ENCODE measurements at regions not wholly inside any gene's neighbourhood (a gene's known extent, or its start where the extent isn't known, plus 50 kb on each side); places are given as distances from the start of the nearest gene placed in this dataset.

DNA sequence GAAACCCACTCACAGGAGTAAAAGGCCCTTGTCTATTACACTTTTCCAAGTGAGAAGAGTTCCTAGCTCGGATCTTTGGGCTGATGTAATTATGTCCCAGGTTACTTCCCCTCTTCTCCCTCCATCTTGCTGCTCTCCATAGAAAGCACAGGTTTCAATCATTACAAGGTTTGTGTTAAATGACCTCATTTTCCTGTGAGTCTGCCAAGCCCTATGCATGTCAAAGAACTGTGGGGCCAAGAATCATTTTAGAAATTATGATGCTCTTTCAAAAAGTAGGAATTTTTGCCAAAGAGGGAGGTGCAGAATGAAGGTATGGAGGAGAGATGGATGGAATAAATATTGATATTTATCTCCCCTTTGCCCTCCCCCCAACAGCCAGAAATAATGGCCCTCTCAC lies 129.3 kb upstream of the TPM1 start:
- Mint-ChIP-seq H3K4me1 (no peaks in the 10 kb centered on the region), H3K27me3 (peaks cover 19 to 51% (median 49%) of the 10 kb centered on the region in 3 donors), H3K36me3 (no peaks in the 10 kb centered on the region), H3K9me3 (no peaks in the 10 kb centered on the region), H3K27ac (no peak overlapping the region), H3K4me3 (no peak overlapping the region)
- ATAC-seq (ENCODE audit: low read depth in 2 of 2) (no peak), DNase-seq (no peak)

- Mint-ChIP-seq H3K4me1 (no peaks in the 10 kb centered on the region), H3K36me3 (no peaks in the 10 kb centered on the region), H3K27me3 (peaks cover 13 to 50% (median 44%) of the 10 kb centered on the region in 3 donors), H3K9me3 (no peaks in the 10 kb centered on the region), H3K27ac (no peak overlapping the region), H3K4me3 (no peak overlapping the region)
- DNase-seq (no peak), ATAC-seq (ENCODE audit: low read depth in 2 of 2) (no peak)
Observed at GRCh38 chr15:62914461-62915079, 128.0 kb upstream of the TPM1 start.

DNA sequence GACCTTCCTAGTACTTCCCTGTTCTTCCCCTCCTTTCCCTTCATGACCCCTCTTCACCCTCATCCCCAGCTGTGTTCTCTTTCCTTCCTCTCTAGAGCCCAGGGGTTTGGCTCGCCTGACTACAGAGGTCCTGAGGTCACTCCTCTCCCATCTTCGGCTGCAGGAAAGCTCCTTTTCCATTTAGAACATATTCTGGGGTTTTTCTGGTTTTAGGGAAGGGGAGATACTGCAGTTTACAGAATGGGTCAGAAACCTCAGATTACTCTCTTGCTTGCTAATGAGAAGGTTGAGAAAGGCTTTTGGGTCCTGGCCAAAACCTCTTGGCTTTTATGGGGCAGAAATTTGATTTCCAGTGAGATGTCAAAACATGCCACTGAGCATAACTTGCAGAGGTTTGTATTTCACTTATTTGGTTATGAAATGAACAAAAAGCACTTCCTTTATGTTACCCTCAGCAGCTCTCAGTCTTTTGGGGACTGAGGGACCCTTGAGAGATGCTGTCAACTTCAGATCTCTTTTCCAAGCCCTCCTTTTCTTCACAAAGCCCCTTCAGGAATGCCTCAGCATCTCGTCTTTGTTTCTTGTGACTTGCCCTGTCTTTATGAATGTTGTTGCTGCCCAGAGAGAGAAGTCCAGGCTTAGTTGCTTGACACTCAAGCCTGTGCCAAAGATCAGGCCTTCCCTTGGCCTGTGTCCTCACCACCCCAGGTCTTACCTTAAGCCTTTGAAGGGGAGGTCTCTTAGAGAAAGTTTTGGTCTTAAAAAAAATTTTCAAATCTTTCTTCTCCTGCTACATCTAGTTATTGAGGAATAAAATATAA lies 121.7 kb upstream of the TPM1 start:
- no peaks in the 10 kb centered on the region for H3K4me1 Mint-ChIP-seq
- H3K9me3 Mint-ChIP-seq = peaks cover 0 to 2% (median 0%) of the 10 kb centered on the region in 7 donors
- no peaks in the 10 kb centered on the region for H3K36me3 Mint-ChIP-seq
- H3K27me3 Mint-ChIP-seq = peaks cover 15 to 25% (median 17%) of the 10 kb centered on the region in 3 donors
- DNase-seq (no peak), ATAC-seq (ENCODE audit: low read depth in 2 of 2) (no peak)
- no peak overlapping the region for H3K27ac Mint-ChIP-seq
- H3K4me3 Mint-ChIP-seq = no peak overlapping the region

GRCh38 chr15:62922514-62922913 lies 120.0 kb upstream of the TPM1 start:
- no peak for DNase-seq
- Mint-ChIP-seq H3K36me3 (no peaks in the 10 kb centered on the region), H3K27me3 (peaks cover 12 to 17% (median 14%) of the 10 kb centered on the region in 3 donors), H3K4me1 (no peaks in the 10 kb centered on the region), H3K9me3 (peaks cover 0 to 2% (median 0%) of the 10 kb centered on the region in 7 donors), H3K4me3 (no peak overlapping the region), H3K27ac (no peak overlapping the region)
- no peak for ATAC-seq (ENCODE audit: low read depth in 2 of 2)

- H3K4me3 Mint-ChIP-seq = no peak overlapping the region
- no peaks in the 10 kb centered on the region for H3K36me3 Mint-ChIP-seq
- no peak for DNase-seq
- no peak for ATAC-seq (ENCODE audit: low read depth in 2 of 2)
- peaks cover 16 to 32% (median 16%) of the 10 kb centered on the region in 3 donors for H3K27me3 Mint-ChIP-seq
- H3K4me1 Mint-ChIP-seq = no peaks in the 10 kb centered on the region
- peaks cover 0 to 2% (median 0%) of the 10 kb centered on the region in 7 donors for H3K9me3 Mint-ChIP-seq
- H3K27ac Mint-ChIP-seq = no peak overlapping the region
Observed at GRCh38 chr15:62925875-62926274, 116.7 kb upstream of the TPM1 start.

GRCh38 chr15:62927196-62927595 lies 115.4 kb upstream of the TPM1 start:
- peaks cover 0 to 2% (median 0%) of the 10 kb centered on the region in 7 donors for H3K9me3 Mint-ChIP-seq
- no peak for ATAC-seq (ENCODE audit: low read depth in 2 of 2)
- H3K4me1 Mint-ChIP-seq = no peaks in the 10 kb centered on the region
- H3K27ac Mint-ChIP-seq = no peak overlapping the region
- no peak for DNase-seq
- no peaks in the 10 kb centered on the region for H3K36me3 Mint-ChIP-seq
- peaks cover 16 to 33% (median 19%) of the 10 kb centered on the region in 3 donors for H3K27me3 Mint-ChIP-seq
- no peak overlapping the region for H3K4me3 Mint-ChIP-seq

DNA sequence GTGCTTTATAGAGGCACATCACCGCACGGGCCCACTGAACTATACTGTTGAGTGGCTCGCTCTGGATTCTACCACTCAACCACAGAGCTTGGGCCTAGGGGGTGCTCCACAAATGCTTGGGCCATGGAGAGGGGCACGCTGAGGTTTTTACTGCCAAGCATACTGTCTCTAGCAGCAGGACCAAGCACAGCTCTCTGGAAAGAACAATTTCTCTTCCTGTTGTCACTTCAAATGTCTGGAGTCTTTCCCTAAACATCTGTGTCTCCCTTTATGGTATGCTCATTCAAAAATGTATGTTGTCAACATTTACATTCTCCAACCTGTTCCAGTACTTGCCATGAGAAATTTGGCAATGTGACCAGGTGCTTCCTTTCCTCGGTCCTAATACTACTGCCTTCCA lies 114.7 kb upstream of the TPM1 start:
- ATAC-seq (ENCODE audit: low read depth in 2 of 2) (no peak), DNase-seq (no peak)
- H3K27ac Mint-ChIP-seq = no peak overlapping the region
- no peak overlapping the region for H3K4me3 Mint-ChIP-seq
- H3K9me3 Mint-ChIP-seq = peaks cover 0 to 2% (median 0%) of the 10 kb centered on the region in 7 donors
- H3K4me1 Mint-ChIP-seq = no peaks in the 10 kb centered on the region
- no peaks in the 10 kb centered on the region for H3K36me3 Mint-ChIP-seq
- H3K27me3 Mint-ChIP-seq = peaks cover 16 to 33% (median 23%) of the 10 kb centered on the region in 3 donors

DNA sequence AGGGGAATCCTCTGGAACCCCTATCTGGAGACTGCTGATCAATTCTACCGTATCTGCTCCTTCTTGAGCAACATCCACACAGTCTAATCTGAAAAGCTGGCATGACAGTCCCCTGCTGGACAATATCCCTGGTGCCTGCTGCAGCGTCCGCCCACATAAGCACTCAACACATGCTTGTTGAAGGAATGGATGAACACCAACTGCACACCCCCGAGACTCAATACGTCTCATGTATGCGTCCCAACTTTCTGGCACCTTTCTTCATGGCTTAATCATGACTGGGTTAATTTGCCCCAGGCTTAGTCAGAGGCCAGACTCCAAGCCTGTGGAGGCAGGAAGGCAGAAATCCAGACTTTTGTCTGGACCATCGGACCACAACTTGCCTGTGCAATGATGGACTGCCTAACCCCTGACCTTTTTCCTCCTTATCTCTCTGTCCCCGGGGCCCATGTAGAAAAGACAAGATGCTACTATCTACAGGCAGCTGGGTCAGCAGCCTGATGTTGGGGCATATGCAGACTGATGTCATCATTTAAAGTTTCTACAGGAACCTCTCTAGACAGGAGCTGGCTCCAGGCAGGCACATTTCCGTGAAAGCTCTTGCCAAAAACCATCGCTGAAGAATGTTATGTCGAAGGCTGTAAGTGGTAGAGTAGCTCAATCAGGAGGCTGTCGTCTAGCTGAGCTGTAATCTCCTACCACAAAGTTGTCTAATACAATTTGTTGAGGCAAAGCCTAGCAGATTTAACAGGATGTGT lies 114.1 kb upstream of the TPM1 start:
- peaks cover 0 to 2% (median 0%) of the 10 kb centered on the region in 7 donors for H3K9me3 Mint-ChIP-seq
- DNase-seq = no peak
- no peak overlapping the region for H3K4me3 Mint-ChIP-seq
- peaks cover 16 to 33% (median 19%) of the 10 kb centered on the region in 3 donors for H3K27me3 Mint-ChIP-seq
- no peak overlapping the region for H3K27ac Mint-ChIP-seq
- H3K4me1 Mint-ChIP-seq = no peaks in the 10 kb centered on the region
- no peaks in the 10 kb centered on the region for H3K36me3 Mint-ChIP-seq
- no peak for ATAC-seq (ENCODE audit: low read depth in 2 of 2)

GRCh38 chr15:62929000-62929357 lies 113.6 kb upstream of the TPM1 start:
- ATAC-seq (ENCODE audit: low read depth in 2 of 2) (no peak), DNase-seq (no peak)
- Mint-ChIP-seq H3K27me3 (peaks cover 18 to 34% (median 19%) of the 10 kb centered on the region in 3 donors), H3K27ac (no peak overlapping the region), H3K36me3 (no peaks in the 10 kb centered on the region), H3K9me3 (peaks cover 0 to 2% (median 0%) of the 10 kb centered on the region in 7 donors), H3K4me3 (no peak overlapping the region), H3K4me1 (no peaks in the 10 kb centered on the region)

DNA sequence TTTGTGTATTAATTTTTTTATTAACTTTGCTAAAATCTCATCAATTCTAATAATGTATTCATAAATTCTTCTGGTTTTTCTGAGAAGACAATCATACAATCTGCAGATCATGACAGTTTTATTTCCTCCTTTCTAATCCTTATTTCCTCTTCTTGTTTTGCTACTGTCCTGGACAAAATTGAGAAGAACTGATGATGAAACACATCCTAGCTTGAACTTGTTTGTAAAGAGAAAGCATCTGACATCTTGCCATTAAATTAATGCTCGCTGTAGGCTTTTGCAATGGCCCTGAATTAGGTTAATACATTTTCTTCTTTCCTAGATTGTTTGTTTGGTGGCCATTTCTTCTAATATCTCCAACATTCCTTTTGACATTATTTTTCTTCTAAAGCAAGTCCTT lies 110.9 kb upstream of the TPM1 start:
- ATAC-seq (ENCODE audit: low read depth in 2 of 2) = no peak
- Mint-ChIP-seq H3K36me3 (no peaks in the 10 kb centered on the region), H3K9me3 (no peaks in the 10 kb centered on the region), H3K27ac (no peak overlapping the region), H3K27me3 (peaks cover 30 to 53% (median 36%) of the 10 kb centered on the region in 3 donors), H3K4me1 (no peaks in the 10 kb centered on the region), H3K4me3 (no peak overlapping the region)
- DNase-seq = no peak

DNA sequence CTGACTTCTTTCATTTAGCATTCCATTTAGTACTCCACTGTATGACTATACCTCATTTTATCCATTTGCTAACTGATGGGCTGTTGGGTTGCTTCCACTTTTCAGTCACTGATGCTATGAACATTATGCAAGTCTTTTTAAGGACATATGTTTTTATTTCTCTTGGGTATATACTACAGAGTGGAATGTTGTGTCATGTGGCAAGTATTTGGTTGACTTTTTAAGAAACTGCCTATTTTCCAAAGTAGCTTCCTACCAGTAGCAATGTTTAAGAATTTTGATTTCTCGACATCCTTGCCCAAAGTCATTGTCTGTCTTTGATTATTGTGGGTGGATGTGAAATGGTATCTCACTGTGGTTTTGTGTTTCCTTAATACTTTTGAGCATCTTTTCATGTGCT lies 110.1 kb upstream of the TPM1 start:
- Mint-ChIP-seq H3K9me3 (no peaks in the 10 kb centered on the region), H3K4me3 (no peak overlapping the region), H3K36me3 (no peaks in the 10 kb centered on the region), H3K27me3 (peaks cover 30 to 54% (median 39%) of the 10 kb centered on the region in 3 donors), H3K27ac (no peak overlapping the region), H3K4me1 (no peaks in the 10 kb centered on the region)
- no peak for ATAC-seq (ENCODE audit: low read depth in 2 of 2)
- no peak for DNase-seq

- Mint-ChIP-seq H3K27me3 (peaks cover 39 to 56% (median 42%) of the 10 kb centered on the region in 3 donors), H3K4me3 (no peak overlapping the region)
Observed at GRCh38 chr15:62933386-62933785, 109.2 kb upstream of the TPM1 start.

GRCh38 chr15:62934236-62934971 lies 108.1 kb upstream of the TPM1 start:
- Mint-ChIP-seq H3K36me3 (no peaks in the 10 kb centered on the region), H3K4me1 (no peaks in the 10 kb centered on the region)

More at GRCh38 chr15:62933386-62933785, 109.2 kb upstream of the TPM1 start:
- no peak overlapping the region for H3K27ac Mint-ChIP-seq
- DNase-seq (no peak), ATAC-seq (ENCODE audit: low read depth in 2 of 2) (no peak)
- no peaks in the 10 kb centered on the region for H3K9me3 Mint-ChIP-seq
- no peaks in the 10 kb centered on the region for H3K36me3 Mint-ChIP-seq
- no peaks in the 10 kb centered on the region for H3K4me1 Mint-ChIP-seq

More at GRCh38 chr15:62934236-62934971, 108.1 kb upstream of the TPM1 start:
- ATAC-seq (ENCODE audit: low read depth in 2 of 2) (no peak), DNase-seq (no peak)
- Mint-ChIP-seq H3K27me3 (peaks cover 41 to 57% (median 44%) of the 10 kb centered on the region in 3 donors), H3K9me3 (no peaks in the 10 kb centered on the region), H3K27ac (no peak overlapping the region), H3K4me3 (no peak overlapping the region)

Measured in naive B cell (primary cell).